Esophagus muscularis mucosa (tissue), 4 donors: ENCODE measurements at regions not wholly inside any gene's neighbourhood (a gene's known extent, or its start where the extent isn't known, plus 50 kb on each side); places are given as distances from the start of the nearest gene placed in this dataset.

ENCODE experiments used
- EP300 ChIP-seq: sonication (generic); formaldehyde crosslinking; IDR thresholded peaks from one replicate; pipeline ENCODE4 v1.6.1; 2017; ENCODE audit warnings: antibody characterized with exemption
- POLR2AphosphoS5 ChIP-seq, 2 donors: sonication (generic); formaldehyde crosslinking; IDR thresholded peaks; one replicate each; pipeline ENCODE4 v1.6.1; 2017; ENCODE audit warnings: antibody characterized with exemption in 2 of 2
- TF ChIP-seq, protein P1 (sequence below), 3 experiments: fragments of 200-600 bp in 2 of 3; fragments of 450-650 bp in 1 of 3; sonication (generic) in 2 of 3; IDR thresholded peaks; one replicate each; pipeline ENCODE4 v1.5.1; 2017 to 2019; ENCODE audit warnings: antibody characterized with exemption in 3 of 3, mild to moderate bottlenecking in 2 of 3, moderate library complexity in 1 of 3

DNA sequence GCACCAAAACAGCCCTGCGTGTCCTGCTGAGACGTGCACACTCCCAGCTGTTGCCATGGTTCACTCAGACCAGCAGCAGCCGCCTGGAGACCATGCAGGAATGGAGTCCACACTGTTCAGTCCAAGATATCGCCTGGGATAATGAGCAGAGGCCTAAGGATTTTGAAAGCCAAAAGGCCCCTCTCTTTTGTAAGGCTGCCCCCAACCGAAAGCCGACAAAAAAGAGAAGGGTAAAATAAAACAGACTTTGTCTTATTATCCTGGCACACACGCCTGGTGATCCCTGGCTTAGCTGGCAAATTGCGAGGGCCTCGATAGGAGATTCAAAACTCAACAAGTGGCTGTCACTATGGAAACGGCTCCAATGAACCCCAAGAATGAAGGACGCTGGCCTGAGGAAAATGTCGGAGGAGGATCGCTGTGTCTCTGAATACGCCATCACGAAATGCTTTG lies 263.6 kb downstream of the SKIDA1 start:
- TF ChIP-seq, protein P1, sequence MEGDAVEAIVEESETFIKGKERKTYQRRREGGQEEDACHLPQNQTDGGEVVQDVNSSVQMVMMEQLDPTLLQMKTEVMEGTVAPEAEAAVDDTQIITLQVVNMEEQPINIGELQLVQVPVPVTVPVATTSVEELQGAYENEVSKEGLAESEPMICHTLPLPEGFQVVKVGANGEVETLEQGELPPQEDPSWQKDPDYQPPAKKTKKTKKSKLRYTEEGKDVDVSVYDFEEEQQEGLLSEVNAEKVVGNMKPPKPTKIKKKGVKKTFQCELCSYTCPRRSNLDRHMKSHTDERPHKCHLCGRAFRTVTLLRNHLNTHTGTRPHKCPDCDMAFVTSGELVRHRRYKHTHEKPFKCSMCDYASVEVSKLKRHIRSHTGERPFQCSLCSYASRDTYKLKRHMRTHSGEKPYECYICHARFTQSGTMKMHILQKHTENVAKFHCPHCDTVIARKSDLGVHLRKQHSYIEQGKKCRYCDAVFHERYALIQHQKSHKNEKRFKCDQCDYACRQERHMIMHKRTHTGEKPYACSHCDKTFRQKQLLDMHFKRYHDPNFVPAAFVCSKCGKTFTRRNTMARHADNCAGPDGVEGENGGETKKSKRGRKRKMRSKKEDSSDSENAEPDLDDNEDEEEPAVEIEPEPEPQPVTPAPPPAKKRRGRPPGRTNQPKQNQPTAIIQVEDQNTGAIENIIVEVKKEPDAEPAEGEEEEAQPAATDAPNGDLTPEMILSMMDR (IDR thresholded peaks at IDR 0.05), result no peak
- no peak for TF ChIP-seq EP300
- TF ChIP-seq POLR2AphosphoS5 (IDR thresholded peaks at IDR 0.05), result no peak
